Mesenchymal stem cell (in vitro differentiated cells and primary cell): ENCODE measurements at regions not wholly inside any gene's neighbourhood (a gene's known extent, or its start where the extent isn't known, plus 50 kb on each side); places are given as distances from the start of the nearest gene placed in this dataset.

ENCODE experiments used
- DNase-seq: peaks from one replicate; pipeline ENCODE4 v3.0.0-alpha.2; 2013
- H2AFZ ChIP-seq: one replicate; pipeline ENCODE4 v1.6.1; 2013; ENCODE audit warnings: low read depth, mild to moderate bottlenecking, control low read depth, inconsistent platforms, low read length, moderate library complexity
- H2AK5ac ChIP-seq: 2 replicates; pipeline ENCODE4 v1.6.1; 2013; ENCODE audit warnings: low read length, moderate library complexity, mild to moderate bottlenecking, inconsistent platforms; ENCODE audit not compliant: severe bottlenecking
- H2BK120ac ChIP-seq: one replicate; pipeline ENCODE4 v1.6.1; 2013; ENCODE audit warnings: low read depth, mild to moderate bottlenecking, inconsistent platforms, low read length, moderate library complexity
- H2BK12ac ChIP-seq, 2 experiments: one replicate each; pipeline ENCODE4 v1.6.1; 2013; ENCODE audit warnings: inconsistent platforms in 2 of 2, low read length in 2 of 2, mild to moderate bottlenecking in 2 of 2, moderate library complexity in 2 of 2, control low read depth in 1 of 2
- H2BK15ac ChIP-seq: one replicate; pipeline ENCODE4 v1.6.1; 2013; ENCODE audit warnings: mild to moderate bottlenecking, low read depth, inconsistent platforms; ENCODE audit not compliant: poor library complexity, severe bottlenecking
- H2BK5ac ChIP-seq: 2 replicates; pipeline ENCODE4 v1.6.1; 2013; ENCODE audit warnings: low read depth, mild to moderate bottlenecking, low read length, control low read depth, inconsistent platforms; ENCODE audit not compliant: poor library complexity, severe bottlenecking
- H3K14ac ChIP-seq, 2 experiments: one replicate each; pipeline ENCODE4 v1.6.1; 2013; ENCODE audit warnings: inconsistent platforms in 2 of 2, low read length in 2 of 2, control low read depth in 1 of 2, mild to moderate bottlenecking in 1 of 2, moderate library complexity in 1 of 2
- H3K18ac ChIP-seq, 2 experiments: one replicate each; pipeline ENCODE4 v1.6.1; 2013; ENCODE audit warnings: inconsistent platforms in 2 of 2, low read length in 2 of 2, control low read depth in 1 of 2, low read depth in 1 of 2, mild to moderate bottlenecking in 1 of 2
- H3K23ac ChIP-seq, 2 experiments: one replicate each; pipeline ENCODE4 v1.6.1; 2013; ENCODE audit warnings: inconsistent platforms in 2 of 2, low read length in 2 of 2, mild to moderate bottlenecking in 2 of 2, moderate library complexity in 2 of 2, control low read depth in 1 of 2
- H3K27ac ChIP-seq: 2 replicates; pipeline ENCODE4 v1.5.1; 2013; ENCODE audit warnings: mild to moderate bottlenecking, moderate library complexity, low read length, control low read depth, inconsistent platforms; ENCODE audit not compliant: poor library complexity, severe bottlenecking
- H3K27me3 ChIP-seq, 2 experiments: 2 replicates each; pipeline versions ENCODE4 v1.6.1 to v1.7.0; 2013; ENCODE audit warnings: low read length in 2 of 2, mild to moderate bottlenecking in 2 of 2, moderate library complexity in 2 of 2, control low read depth in 1 of 2, inconsistent platforms in 1 of 2; ENCODE audit not compliant: control insufficient read depth in 1 of 2, insufficient read depth in 1 of 2
- H3K36me3 ChIP-seq, 2 experiments: 2 replicates each; pipeline versions ENCODE4 v1.6.1 to v1.7.0; 2013; ENCODE audit warnings: low read length in 2 of 2, control low read depth in 1 of 2, inconsistent platforms in 1 of 2, low read depth in 1 of 2, mild to moderate bottlenecking in 1 of 2; ENCODE audit not compliant: insufficient read depth in 2 of 2, control insufficient read depth in 1 of 2
- H3K4ac ChIP-seq, 2 experiments: one replicate each; pipeline ENCODE4 v1.6.1; 2013; ENCODE audit warnings: inconsistent platforms in 2 of 2, low read length in 2 of 2, mild to moderate bottlenecking in 2 of 2, moderate library complexity in 2 of 2, control low read depth in 1 of 2, low read depth in 1 of 2
- H3K4me1 ChIP-seq: 2 replicates; pipeline ENCODE4 v1.6.1; 2013; ENCODE audit warnings: low read depth, low read length, control low read depth; ENCODE audit not compliant: control insufficient read depth, insufficient read depth
- H3K4me2 ChIP-seq: 2 replicates; pipeline ENCODE4 v1.6.1; 2013; ENCODE audit warnings: low read length, mild to moderate bottlenecking, inconsistent platforms; ENCODE audit not compliant: poor library complexity, severe bottlenecking
- H3K4me3 ChIP-seq, 2 experiments: 2 replicates each; pipeline versions ENCODE4 v1.5.1 to v1.7.0; 2013; ENCODE audit warnings: low read length in 2 of 2, mild to moderate bottlenecking in 2 of 2, control low read depth in 1 of 2, low read depth in 1 of 2; ENCODE audit not compliant: insufficient read depth in 1 of 2
- H3K79me1 ChIP-seq: replicated peaks from 2 replicates; pipeline ENCODE4 v1.6.1; 2013; ENCODE audit warnings: mild to moderate bottlenecking, control low read depth, low read length, inconsistent platforms; ENCODE audit not compliant: poor library complexity, severe bottlenecking
- H3K9ac ChIP-seq: 2 replicates; pipeline ENCODE4 v1.7.0; 2013; ENCODE audit warnings: mild to moderate bottlenecking, low read length, moderate library complexity
- H3K9me3 ChIP-seq: 2 replicates; pipeline ENCODE4 v1.7.0; 2013; ENCODE audit warnings: mild to moderate bottlenecking, low read length; ENCODE audit not compliant: control insufficient read depth
- H4K8ac ChIP-seq: one replicate; pipeline ENCODE4 v1.6.1; 2013; ENCODE audit warnings: inconsistent platforms, mild to moderate bottlenecking, low read length, moderate library complexity
- H4K91ac ChIP-seq: one replicate; pipeline ENCODE4 v1.6.1; 2013; ENCODE audit warnings: mild to moderate bottlenecking, low read length, inconsistent platforms
- WGBS: methylation state at CpG from one replicate; pipeline ENCODE4 v1.1.7; 2013; ENCODE audit warnings: mixed read lengths; 5-methylcytosine and 5-hydroxymethylcytosine counted together

GRCh38 chr5:148739023-148739422 lies 84.7 kb upstream of the HTR4 start:
- no peak overlapping the region for H3K9ac ChIP-seq
- no peak overlapping the region for H3K4me3 ChIP-seq
- WGBS = 100% methylated on average over 3 of the region's 5 CpGs
- no peak overlapping the region for H3K27ac ChIP-seq
- H2BK12ac ChIP-seq = no peak overlapping the region
- H2BK120ac ChIP-seq = no peak overlapping the region
- H3K79me1 ChIP-seq = no peaks in the 10 kb centered on the region
- no peak overlapping the region for H3K18ac ChIP-seq
- H4K8ac ChIP-seq = no peak overlapping the region
- H3K36me3 ChIP-seq = no peaks in the 10 kb centered on the region
- H2BK15ac ChIP-seq = no peak overlapping the region
- no peak overlapping the region for H2AK5ac ChIP-seq
- H3K4me2 ChIP-seq = no peak overlapping the region
- H3K27me3 ChIP-seq = peaks cover 0 to 10% of the 10 kb centered on the region in 2 experiments
- DNase-seq = no peak
- H2BK5ac ChIP-seq = no peak overlapping the region
- H3K9me3 ChIP-seq = no peaks in the 10 kb centered on the region
- H3K4me1 ChIP-seq = no peaks in the 10 kb centered on the region
- H3K4ac ChIP-seq = peak overlapping the region; percentile 19 to 47
- no peak overlapping the region for H3K14ac ChIP-seq
- H3K23ac ChIP-seq = no peak overlapping the region
- H4K91ac ChIP-seq = no peak overlapping the region
- H2AFZ ChIP-seq = no peak overlapping the region

GRCh38 chr5:148739524-148739923 lies 85.2 kb upstream of the HTR4 start:
- 81% methylated on average over 2 of the region's 2 CpGs for WGBS
- H3K36me3 ChIP-seq = no peaks in the 10 kb centered on the region

DNA sequence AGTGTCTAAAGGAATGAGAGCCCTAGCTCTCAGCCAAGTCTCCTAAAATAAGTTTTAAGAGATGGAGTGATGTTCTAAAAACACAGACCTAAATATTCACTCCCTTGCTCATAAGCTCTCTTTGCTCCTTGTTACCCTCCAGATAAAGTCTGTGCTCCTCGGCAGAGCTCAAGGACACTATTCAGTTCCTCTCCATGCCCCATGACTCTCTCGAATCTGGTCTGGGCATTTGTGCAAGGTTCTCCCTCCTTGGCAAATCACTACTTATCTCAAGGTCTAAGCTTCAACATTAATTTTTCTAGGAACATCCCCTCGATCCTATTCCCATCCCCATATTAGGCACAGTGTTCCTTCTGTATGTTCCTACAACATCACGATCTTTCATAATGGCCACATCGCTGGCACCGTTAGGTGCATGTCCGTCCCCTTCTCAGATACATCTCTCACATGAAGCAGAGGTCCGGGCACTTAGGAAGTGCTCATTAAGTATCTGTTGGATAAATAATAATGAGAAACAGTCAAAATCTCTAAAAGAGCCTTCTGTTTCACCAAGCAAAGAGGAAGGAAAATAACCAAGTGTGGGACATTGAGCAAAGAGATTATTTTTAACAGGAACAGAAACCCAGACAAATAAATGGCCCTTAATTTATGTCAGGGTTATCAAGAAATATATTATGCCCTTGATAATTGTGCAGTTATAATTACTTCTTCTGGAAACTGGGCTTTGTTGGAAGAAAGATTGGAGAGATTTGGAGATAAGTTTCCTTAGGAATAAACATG lies 85.9 kb upstream of the HTR4 start:
- Histone ChIP-seq H3K9me3 (no peaks in the 10 kb centered on the region), H3K4ac (no peak overlapping the region), H4K91ac (no peak overlapping the region), H2BK15ac (no peak overlapping the region), H2AFZ (no peak overlapping the region), H3K27me3 (peaks cover 0 to 10% of the 10 kb centered on the region in 2 experiments), H3K4me1 (no peaks in the 10 kb centered on the region), H3K79me1 (no peaks in the 10 kb centered on the region), H3K9ac (no peak overlapping the region), H3K18ac (no peak overlapping the region), H3K4me3 (no peak overlapping the region), H3K23ac (no peak overlapping the region), H2AK5ac (no peak overlapping the region), H3K14ac (no peak overlapping the region), H3K27ac (no peak overlapping the region), H2BK120ac (no peak overlapping the region), H3K36me3 (no peaks in the 10 kb centered on the region), H2BK12ac (no peak overlapping the region), H3K4me2 (no peak overlapping the region), H4K8ac (no peak overlapping the region), H2BK5ac (no peak overlapping the region)
- DNase-seq = no peak
- 90% methylated on average over 7 of the region's 8 CpGs for WGBS

More at GRCh38 chr5:148739524-148739923, 85.2 kb upstream of the HTR4 start:
- Histone ChIP-seq H3K14ac (no peak overlapping the region), H3K4me1 (no peaks in the 10 kb centered on the region), H3K27me3 (peaks cover 0 to 10% of the 10 kb centered on the region in 2 experiments), H3K4me2 (no peak overlapping the region), H3K4me3 (no peak overlapping the region), H3K23ac (no peak overlapping the region), H4K91ac (peak overlapping the region; percentile 29), H2BK5ac (no peak overlapping the region), H2BK12ac (peak overlapping the region in 1 of 2 experiments; percentile 18), H2BK15ac (no peak overlapping the region), H3K18ac (peak overlapping the region in 1 of 2 experiments; percentile 30), H3K9me3 (no peaks in the 10 kb centered on the region), H3K27ac (no peak overlapping the region), H2AFZ (no peak overlapping the region), H3K9ac (no peak overlapping the region), H4K8ac (no peak overlapping the region), H3K4ac (peak overlapping the region in 1 of 2 experiments; percentile 47), H3K79me1 (no peaks in the 10 kb centered on the region), H2AK5ac (no peak overlapping the region), H2BK120ac (no peak overlapping the region)
- peak; percentile 49 for DNase-seq

DNA sequence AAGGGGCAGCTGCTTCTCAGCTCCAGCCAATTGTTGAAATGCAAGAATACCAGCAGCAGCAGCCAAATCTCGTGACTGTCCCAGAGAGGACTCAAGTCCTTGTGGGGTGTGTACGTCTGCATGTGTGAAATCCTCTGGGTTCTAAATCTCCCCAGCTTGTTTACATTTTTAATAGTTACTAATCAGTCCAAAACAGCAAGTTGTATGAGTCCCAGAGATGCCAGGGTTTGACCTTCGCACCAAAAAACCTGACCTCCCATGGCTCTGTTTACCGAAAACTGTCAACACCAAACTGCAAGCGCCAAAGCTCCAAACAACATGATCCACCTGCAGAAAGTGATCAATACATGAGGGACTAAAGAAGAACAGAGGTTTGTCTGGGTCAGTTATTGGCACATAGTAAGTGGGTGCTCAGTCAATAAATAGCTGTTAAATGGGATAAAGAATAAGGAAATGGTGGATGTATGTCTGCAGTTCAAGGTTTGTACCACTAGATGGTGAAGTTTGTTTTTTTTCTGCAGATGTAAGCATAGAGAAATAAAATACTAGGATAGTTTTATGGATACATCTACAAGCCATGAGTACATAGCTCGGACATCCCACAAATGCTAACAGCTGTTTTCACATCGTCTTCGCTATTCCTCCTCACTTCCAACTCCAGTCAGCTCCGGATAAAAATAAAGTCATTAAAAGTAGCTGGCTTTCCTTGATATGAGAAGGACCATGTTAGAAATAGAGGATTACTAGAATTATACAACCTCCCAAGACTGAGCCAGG lies 85.3 kb upstream of the ADRB2 start:
- no peak overlapping the region for H3K4ac ChIP-seq
- no peak overlapping the region for H2AFZ ChIP-seq
- H4K8ac ChIP-seq = no peak overlapping the region
- H2BK120ac ChIP-seq = no peak overlapping the region
- peak overlapping the region; percentile 57 for H3K9ac ChIP-seq
- no peaks in the 10 kb centered on the region for H3K36me3 ChIP-seq
- peak; percentile 74 for DNase-seq
- no peaks in the 10 kb centered on the region for H3K79me1 ChIP-seq
- H3K4me3 ChIP-seq = no peak overlapping the region
- no peak overlapping the region for H3K18ac ChIP-seq
- H3K9me3 ChIP-seq = no peaks in the 10 kb centered on the region
- peaks cover 0 to 10% of the 10 kb centered on the region in 2 experiments for H3K27me3 ChIP-seq
- H3K23ac ChIP-seq = no peak overlapping the region
- H2BK5ac ChIP-seq = no peak overlapping the region
- H3K14ac ChIP-seq = no peak overlapping the region
- no peaks in the 10 kb centered on the region for H3K4me1 ChIP-seq
- no peak overlapping the region for H2BK12ac ChIP-seq
- H2AK5ac ChIP-seq = no peak overlapping the region
- H3K4me2 ChIP-seq = no peak overlapping the region
- no peak overlapping the region for H2BK15ac ChIP-seq
- H4K91ac ChIP-seq = no peak overlapping the region
- H3K27ac ChIP-seq = no peak overlapping the region
- 78% methylated on average over 3 of the region's 9 CpGs for WGBS
